WTC11 (cell line): ENCODE measurements at regions not wholly inside any gene's neighbourhood (a gene's known extent, or its start where the extent isn't known, plus 50 kb on each side); places are given as distances from the start of the nearest gene placed in this dataset.

Experiments used
- ATAC-seq: fragments of 200-7000 bp; cut with Tn5 transposase; 2 replicates; pipeline ENCODE4 v1.10.0; 2021; ENCODE audit warnings: mild to moderate bottlenecking, moderate library complexity
- CTCF ChIA-PET: fragments of 300-600 bp; sonication (Branson Sonifier 250); formaldehyde crosslinking; loops from one replicate; lab custom pipeline; 2021; ENCODE audit warnings: antibody characterized with exemption; lab: Charles Lee
- POLR2A ChIA-PET: fragments of 350-600 bp; sonication (Branson Sonifier 250); formaldehyde crosslinking; loops from one replicate; lab custom pipeline; 2021; ENCODE audit warnings: antibody characterized with exemption; lab: Charles Lee
- DNase-seq: peaks from one replicate; pipeline ENCODE4 v3.0.0; 2021; ENCODE audit warnings: low spot score
- H3K27ac Mint-ChIP-seq: 2 replicates; pipeline ENCODE4 v1.8.0; 2021; ENCODE audit warnings: mixed read lengths
- H3K27me3 Mint-ChIP-seq: 2 replicates; pipeline ENCODE4 v1.8.0; 2021; ENCODE audit warnings: low read depth, mild to moderate bottlenecking, moderate library complexity, mixed read lengths
- H3K36me3 Mint-ChIP-seq: 2 replicates; pipeline ENCODE4 v1.8.0; 2021; ENCODE audit warnings: mixed read lengths
- H3K4me1 Mint-ChIP-seq: 2 replicates; pipeline ENCODE4 v1.8.0; 2022; ENCODE audit warnings: mixed read lengths
- H3K4me3 Mint-ChIP-seq: 2 replicates; pipeline ENCODE4 v1.8.0; 2021; ENCODE audit warnings: mild to moderate bottlenecking, moderate library complexity, mixed read lengths
- H3K9me3 Mint-ChIP-seq: 2 replicates; pipeline ENCODE4 v1.8.0; 2021; ENCODE audit warnings: mixed read lengths
- GRHL2 ChIP-seq: fragments of 250-450 bp; sonication (Bioruptor Pico); IDR thresholded peaks from 2 replicates; pipeline ENCODE4 v1.8.0; 2022; ENCODE audit warnings: mild to moderate bottlenecking, moderate library complexity; ENCODE audit not compliant: insufficient replicate concordance, severe bottlenecking
- KAT7 ChIP-seq: sonication (generic); formaldehyde crosslinking; IDR thresholded peaks from 2 replicates; pipeline ENCODE4 v1.8.1; 2023; ENCODE audit warnings: missing genetic modification reagents, mild to moderate bottlenecking, borderline replicate concordance
- NR2C2 ChIP-seq: sonication (generic); formaldehyde crosslinking; IDR thresholded peaks from 2 replicates; pipeline ENCODE4 v1.8.0; 2022; ENCODE audit warnings: mild to moderate bottlenecking, missing genetic modification reagents
- RELA ChIP-seq: sonication (generic); formaldehyde crosslinking; IDR thresholded peaks from 2 replicates; pipeline ENCODE4 v1.8.1; 2022; ENCODE audit warnings: missing genetic modification reagents, mild to moderate bottlenecking, borderline replicate concordance
- SOX15 ChIP-seq: fragments of 250-450 bp; sonication (Bioruptor Pico); IDR thresholded peaks from 2 replicates; pipeline ENCODE4 v1.9.0; 2021; ENCODE audit warnings: mild to moderate bottlenecking
- TCF7 ChIP-seq: sonication (generic); formaldehyde crosslinking; IDR thresholded peaks from 2 replicates; pipeline ENCODE4 v1.8.0; 2022; ENCODE audit warnings: mild to moderate bottlenecking, low read depth, missing genetic modification reagents, moderate library complexity
- ZBTB21 ChIP-seq: sonication (generic); formaldehyde crosslinking; IDR thresholded peaks from 2 replicates; pipeline ENCODE4 v1.8.1; 2023; ENCODE audit warnings: mild to moderate bottlenecking, missing genetic modification reagents, borderline replicate concordance
- ZNF121 ChIP-seq: sonication (generic); formaldehyde crosslinking; IDR thresholded peaks from 2 replicates; pipeline ENCODE4 v1.8.0; 2023; ENCODE audit warnings: missing genetic modification reagents
- ZNF416 ChIP-seq: fragments of 250-450 bp; sonication (Bioruptor Pico); IDR thresholded peaks from 2 replicates; pipeline ENCODE4 v1.9.0; 2021; ENCODE audit warnings: mild to moderate bottlenecking, inconsistent platforms
- TF ChIP-seq, protein P1 (sequence below): sonication (generic); formaldehyde crosslinking; conservative IDR thresholded peaks from 2 replicates; pipeline ENCODE4 v1.8.1; 2023; ENCODE audit warnings: mild to moderate bottlenecking, low read depth, missing genetic modification reagents, moderate library complexity
- TF ChIP-seq, protein P2 (sequence below): fragments of 250-450 bp; sonication (Bioruptor Pico); IDR thresholded peaks from 2 replicates; pipeline ENCODE4 v1.8.0; 2021; ENCODE audit warnings: mild to moderate bottlenecking
- TF ChIP-seq, protein P3 (sequence below): sonication (generic); formaldehyde crosslinking; IDR thresholded peaks from 2 replicates; pipeline ENCODE4 v1.8.1; 2022; ENCODE audit warnings: mild to moderate bottlenecking, moderate library complexity, missing genetic modification reagents
- TF ChIP-seq, protein P4 (sequence below): sonication (generic); formaldehyde crosslinking; IDR thresholded peaks from 2 replicates; pipeline ENCODE4 v1.8.1; 2022; ENCODE audit warnings: missing genetic modification reagents, borderline replicate concordance
- TF ChIP-seq, protein P5 (sequence below): sonication (generic); formaldehyde crosslinking; conservative IDR thresholded peaks from 2 replicates; pipeline ENCODE4 v1.8.1; 2022; ENCODE audit warnings: mild to moderate bottlenecking, missing genetic modification reagents
- TF ChIP-seq, protein P6 (sequence below): sonication (generic); formaldehyde crosslinking; IDR thresholded peaks from 2 replicates; pipeline ENCODE4 v1.8.0; 2022; ENCODE audit warnings: mild to moderate bottlenecking, missing genetic modification reagents
- TF ChIP-seq, protein P7 (sequence below): sonication (generic); formaldehyde crosslinking; IDR thresholded peaks from 2 replicates; pipeline ENCODE4 v1.8.1; 2023; ENCODE audit warnings: mild to moderate bottlenecking, missing genetic modification reagents
- TF ChIP-seq, protein P8 (sequence below): fragments of 250-450 bp; sonication (Bioruptor Pico); IDR thresholded peaks from 2 replicates; pipeline ENCODE4 v1.9.0; 2021; ENCODE audit warnings: mild to moderate bottlenecking, borderline replicate concordance

DNA sequence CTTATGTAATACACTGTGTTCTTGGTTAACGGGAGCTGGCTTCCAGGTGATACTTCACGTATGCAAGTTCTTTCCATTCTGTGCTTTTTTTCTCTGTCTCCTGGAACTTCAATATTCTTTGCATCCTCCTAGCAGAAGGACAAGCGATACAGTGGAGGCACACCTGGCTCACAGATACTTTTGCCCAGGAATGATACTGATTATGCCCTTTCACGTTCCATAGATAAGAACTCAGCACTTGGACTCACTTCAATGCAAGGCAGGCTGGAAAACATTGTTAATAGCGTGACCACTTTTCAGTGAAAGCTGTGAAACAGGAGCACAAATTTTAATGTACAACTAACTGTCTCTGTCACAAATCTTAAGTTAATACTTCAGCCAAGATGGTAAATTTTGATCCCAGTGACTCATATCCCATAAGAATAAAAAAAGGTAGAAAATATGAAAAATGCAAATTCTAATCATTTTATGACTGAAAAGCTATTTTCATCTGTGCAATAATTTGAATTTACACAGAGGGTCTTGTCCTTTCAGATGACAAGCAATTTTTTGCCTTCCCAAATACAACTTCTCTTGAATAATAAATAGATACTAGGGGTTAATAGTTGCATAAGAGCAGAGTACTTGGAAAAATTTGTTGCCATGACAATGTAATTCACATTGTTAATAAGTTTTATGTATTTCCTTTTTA lies 919.0 kb downstream of the GALC start (continued):
- TF ChIP-seq, protein P1, sequence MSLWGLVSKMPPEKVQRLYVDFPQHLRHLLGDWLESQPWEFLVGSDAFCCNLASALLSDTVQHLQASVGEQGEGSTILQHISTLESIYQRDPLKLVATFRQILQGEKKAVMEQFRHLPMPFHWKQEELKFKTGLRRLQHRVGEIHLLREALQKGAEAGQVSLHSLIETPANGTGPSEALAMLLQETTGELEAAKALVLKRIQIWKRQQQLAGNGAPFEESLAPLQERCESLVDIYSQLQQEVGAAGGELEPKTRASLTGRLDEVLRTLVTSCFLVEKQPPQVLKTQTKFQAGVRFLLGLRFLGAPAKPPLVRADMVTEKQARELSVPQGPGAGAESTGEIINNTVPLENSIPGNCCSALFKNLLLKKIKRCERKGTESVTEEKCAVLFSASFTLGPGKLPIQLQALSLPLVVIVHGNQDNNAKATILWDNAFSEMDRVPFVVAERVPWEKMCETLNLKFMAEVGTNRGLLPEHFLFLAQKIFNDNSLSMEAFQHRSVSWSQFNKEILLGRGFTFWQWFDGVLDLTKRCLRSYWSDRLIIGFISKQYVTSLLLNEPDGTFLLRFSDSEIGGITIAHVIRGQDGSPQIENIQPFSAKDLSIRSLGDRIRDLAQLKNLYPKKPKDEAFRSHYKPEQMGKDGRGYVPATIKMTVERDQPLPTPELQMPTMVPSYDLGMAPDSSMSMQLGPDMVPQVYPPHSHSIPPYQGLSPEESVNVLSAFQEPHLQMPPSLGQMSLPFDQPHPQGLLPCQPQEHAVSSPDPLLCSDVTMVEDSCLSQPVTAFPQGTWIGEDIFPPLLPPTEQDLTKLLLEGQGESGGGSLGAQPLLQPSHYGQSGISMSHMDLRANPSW = no peak
- TF ChIP-seq, protein P2, sequence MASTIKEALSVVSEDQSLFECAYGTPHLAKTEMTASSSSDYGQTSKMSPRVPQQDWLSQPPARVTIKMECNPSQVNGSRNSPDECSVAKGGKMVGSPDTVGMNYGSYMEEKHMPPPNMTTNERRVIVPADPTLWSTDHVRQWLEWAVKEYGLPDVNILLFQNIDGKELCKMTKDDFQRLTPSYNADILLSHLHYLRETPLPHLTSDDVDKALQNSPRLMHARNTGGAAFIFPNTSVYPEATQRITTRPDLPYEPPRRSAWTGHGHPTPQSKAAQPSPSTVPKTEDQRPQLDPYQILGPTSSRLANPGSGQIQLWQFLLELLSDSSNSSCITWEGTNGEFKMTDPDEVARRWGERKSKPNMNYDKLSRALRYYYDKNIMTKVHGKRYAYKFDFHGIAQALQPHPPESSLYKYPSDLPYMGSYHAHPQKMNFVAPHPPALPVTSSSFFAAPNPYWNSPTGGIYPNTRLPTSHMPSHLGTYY = no peak

DNA sequence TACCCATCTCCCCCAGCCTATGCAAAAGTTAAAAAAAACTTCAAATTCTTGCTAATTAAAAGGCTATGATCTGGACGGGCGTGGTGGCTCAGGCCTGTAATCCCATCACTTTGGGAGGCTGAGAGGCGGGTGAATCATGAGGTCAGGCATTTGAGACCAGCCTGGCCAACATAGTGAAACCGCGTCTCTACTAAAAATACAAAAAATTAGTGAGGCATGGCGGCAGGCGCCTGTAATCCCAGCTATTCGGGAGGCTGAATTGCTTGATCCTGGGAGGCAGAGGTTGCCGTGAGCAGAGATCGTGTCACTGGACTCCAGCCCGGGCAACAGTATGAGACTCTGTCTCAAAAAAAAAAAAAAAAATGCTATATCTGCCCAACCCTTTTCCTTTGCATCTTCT lies 925.4 kb downstream of the GALC start:
- Mint-ChIP-seq H3K27me3 (no peaks in the 10 kb centered on the region), H3K27ac (no peak overlapping the region), H3K4me3 (no peak overlapping the region), H3K9me3 (no peaks in the 10 kb centered on the region)
- ATAC-seq = no peak
- CTCF ChIA-PET = interaction anchor here (1.1 kb wide), 1 partner anchor 18 kb away, joined by 4 read pairs; no protein-coding TSS in a partner anchor
- TF ChIP-seq, protein P3, sequence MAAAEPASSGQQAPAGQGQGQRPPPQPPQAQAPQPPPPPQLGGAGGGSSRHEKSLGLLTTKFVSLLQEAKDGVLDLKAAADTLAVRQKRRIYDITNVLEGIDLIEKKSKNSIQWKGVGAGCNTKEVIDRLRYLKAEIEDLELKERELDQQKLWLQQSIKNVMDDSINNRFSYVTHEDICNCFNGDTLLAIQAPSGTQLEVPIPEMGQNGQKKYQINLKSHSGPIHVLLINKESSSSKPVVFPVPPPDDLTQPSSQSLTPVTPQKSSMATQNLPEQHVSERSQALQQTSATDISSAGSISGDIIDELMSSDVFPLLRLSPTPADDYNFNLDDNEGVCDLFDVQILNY (CRISPR knock-in tag) = no peak
- TF ChIP-seq RELA (CRISPR knock-in tag) = no peak
- TF ChIP-seq, protein P4, sequence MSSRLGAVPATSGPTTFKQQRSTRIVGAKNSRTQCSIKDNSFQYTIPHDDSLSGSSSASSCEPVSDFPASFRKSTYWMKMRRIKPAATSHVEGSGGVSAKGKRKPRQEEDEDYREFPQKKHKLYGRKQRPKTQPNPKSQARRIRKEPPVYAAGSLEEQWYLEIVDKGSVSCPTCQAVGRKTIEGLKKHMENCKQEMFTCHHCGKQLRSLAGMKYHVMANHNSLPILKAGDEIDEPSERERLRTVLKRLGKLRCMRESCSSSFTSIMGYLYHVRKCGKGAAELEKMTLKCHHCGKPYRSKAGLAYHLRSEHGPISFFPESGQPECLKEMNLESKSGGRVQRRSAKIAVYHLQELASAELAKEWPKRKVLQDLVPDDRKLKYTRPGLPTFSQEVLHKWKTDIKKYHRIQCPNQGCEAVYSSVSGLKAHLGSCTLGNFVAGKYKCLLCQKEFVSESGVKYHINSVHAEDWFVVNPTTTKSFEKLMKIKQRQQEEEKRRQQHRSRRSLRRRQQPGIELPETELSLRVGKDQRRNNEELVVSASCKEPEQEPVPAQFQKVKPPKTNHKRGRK (CRISPR knock-in tag) = no peak
- TF ChIP-seq TCF7 = no peak
- TF ChIP-seq, all 79 proteins: peak for 0
- H3K36me3 Mint-ChIP-seq = no peaks in the 10 kb centered on the region
- POLR2A ChIA-PET = interaction anchor here (0.7 kb wide), 1 partner anchor 66 kb away, joined by 6 read pairs; no protein-coding TSS in a partner anchor
- peaks cover 6% of the 10 kb centered on the region; the same call in 1 of the 2 replicates for H3K4me1 Mint-ChIP-seq
- no peak for DNase-seq

DNA sequence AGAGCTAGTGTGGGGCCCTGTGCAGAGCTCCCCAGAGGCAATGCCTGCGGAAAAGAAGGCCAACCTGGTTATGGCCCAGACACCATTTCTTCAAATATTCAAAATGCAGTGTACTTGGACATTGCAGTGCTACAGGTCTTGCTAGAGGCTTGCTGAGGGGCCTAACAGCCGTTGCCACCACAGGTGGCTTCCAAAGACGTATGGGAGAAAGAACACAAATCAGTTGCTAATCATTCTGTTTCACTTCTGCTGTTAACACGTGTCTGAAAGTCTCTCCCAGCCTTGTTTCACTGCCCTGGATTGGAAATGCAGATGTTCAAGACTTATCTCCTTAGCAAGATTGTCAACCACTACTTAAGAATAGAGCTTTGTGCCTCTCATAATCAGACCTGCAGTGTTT lies 925.9 kb downstream of the GALC start:
- no peak overlapping the region for H3K27ac Mint-ChIP-seq
- DNase-seq (no peak), ATAC-seq (no peak)
- H3K9me3 Mint-ChIP-seq = no peaks in the 10 kb centered on the region
- no peak overlapping the region for H3K4me3 Mint-ChIP-seq
- no peaks in the 10 kb centered on the region for H3K36me3 Mint-ChIP-seq
- H3K27me3 Mint-ChIP-seq = no peaks in the 10 kb centered on the region
- H3K4me1 Mint-ChIP-seq = peaks cover 6% of the 10 kb centered on the region; the same call in 1 of the 2 replicates
- ChIA-PET POLR2A (interaction anchor here (0.7 kb wide), 1 partner anchor 66 kb away, joined by 6 read pairs; no protein-coding TSS in a partner anchor), CTCF (interaction anchor here (0.7 to 1.1 kb wide), 2 partner anchors 17 to 119 kb away, joined by 3 to 4 read pairs; no protein-coding TSS in a partner anchor)
- TF ChIP-seq KAT7 (CRISPR knock-in tag) (no peak), GRHL2 (CRISPR knock-in tag) (no peak), SOX15 (CRISPR knock-in tag) (no peak), ZBTB21 (no peak), ZNF416 (CRISPR knock-in tag) (no peak), NR2C2 (CRISPR knock-in tag) (no peak), ZNF121 (CRISPR knock-in tag) (no peak)
- TF ChIP-seq, protein P5, sequence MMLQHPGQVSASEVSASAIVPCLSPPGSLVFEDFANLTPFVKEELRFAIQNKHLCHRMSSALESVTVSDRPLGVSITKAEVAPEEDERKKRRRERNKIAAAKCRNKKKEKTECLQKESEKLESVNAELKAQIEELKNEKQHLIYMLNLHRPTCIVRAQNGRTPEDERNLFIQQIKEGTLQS (CRISPR knock-in tag) = no peak
- TF ChIP-seq, protein P6, sequence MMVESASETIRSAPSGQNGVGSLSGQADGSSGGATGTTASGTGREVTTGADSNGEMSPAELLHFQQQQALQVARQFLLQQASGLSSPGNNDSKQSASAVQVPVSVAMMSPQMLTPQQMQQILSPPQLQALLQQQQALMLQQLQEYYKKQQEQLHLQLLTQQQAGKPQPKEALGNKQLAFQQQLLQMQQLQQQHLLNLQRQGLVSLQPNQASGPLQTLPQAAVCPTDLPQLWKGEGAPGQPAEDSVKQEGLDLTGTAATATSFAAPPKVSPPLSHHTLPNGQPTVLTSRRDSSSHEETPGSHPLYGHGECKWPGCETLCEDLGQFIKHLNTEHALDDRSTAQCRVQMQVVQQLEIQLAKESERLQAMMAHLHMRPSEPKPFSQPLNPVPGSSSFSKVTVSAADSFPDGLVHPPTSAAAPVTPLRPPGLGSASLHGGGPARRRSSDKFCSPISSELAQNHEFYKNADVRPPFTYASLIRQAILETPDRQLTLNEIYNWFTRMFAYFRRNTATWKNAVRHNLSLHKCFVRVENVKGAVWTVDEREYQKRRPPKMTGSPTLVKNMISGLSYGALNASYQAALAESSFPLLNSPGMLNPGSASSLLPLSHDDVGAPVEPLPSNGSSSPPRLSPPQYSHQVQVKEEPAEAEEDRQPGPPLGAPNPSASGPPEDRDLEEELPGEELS (CRISPR knock-in tag) = no peak
- TF ChIP-seq, protein P7, sequence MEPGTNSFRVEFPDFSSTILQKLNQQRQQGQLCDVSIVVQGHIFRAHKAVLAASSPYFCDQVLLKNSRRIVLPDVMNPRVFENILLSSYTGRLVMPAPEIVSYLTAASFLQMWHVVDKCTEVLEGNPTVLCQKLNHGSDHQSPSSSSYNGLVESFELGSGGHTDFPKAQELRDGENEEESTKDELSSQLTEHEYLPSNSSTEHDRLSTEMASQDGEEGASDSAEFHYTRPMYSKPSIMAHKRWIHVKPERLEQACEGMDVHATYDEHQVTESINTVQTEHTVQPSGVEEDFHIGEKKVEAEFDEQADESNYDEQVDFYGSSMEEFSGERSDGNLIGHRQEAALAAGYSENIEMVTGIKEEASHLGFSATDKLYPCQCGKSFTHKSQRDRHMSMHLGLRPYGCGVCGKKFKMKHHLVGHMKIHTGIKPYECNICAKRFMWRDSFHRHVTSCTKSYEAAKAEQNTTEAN = no peak
- TF ChIP-seq, protein P8, sequence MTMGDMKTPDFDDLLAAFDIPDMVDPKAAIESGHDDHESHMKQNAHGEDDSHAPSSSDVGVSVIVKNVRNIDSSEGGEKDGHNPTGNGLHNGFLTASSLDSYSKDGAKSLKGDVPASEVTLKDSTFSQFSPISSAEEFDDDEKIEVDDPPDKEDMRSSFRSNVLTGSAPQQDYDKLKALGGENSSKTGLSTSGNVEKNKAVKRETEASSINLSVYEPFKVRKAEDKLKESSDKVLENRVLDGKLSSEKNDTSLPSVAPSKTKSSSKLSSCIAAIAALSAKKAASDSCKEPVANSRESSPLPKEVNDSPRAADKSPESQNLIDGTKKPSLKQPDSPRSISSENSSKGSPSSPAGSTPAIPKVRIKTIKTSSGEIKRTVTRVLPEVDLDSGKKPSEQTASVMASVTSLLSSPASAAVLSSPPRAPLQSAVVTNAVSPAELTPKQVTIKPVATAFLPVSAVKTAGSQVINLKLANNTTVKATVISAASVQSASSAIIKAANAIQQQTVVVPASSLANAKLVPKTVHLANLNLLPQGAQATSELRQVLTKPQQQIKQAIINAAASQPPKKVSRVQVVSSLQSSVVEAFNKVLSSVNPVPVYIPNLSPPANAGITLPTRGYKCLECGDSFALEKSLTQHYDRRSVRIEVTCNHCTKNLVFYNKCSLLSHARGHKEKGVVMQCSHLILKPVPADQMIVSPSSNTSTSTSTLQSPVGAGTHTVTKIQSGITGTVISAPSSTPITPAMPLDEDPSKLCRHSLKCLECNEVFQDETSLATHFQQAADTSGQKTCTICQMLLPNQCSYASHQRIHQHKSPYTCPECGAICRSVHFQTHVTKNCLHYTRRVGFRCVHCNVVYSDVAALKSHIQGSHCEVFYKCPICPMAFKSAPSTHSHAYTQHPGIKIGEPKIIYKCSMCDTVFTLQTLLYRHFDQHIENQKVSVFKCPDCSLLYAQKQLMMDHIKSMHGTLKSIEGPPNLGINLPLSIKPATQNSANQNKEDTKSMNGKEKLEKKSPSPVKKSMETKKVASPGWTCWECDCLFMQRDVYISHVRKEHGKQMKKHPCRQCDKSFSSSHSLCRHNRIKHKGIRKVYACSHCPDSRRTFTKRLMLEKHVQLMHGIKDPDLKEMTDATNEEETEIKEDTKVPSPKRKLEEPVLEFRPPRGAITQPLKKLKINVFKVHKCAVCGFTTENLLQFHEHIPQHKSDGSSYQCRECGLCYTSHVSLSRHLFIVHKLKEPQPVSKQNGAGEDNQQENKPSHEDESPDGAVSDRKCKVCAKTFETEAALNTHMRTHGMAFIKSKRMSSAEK = no peak
